Gastroesophageal sphincter (tissue), 4 donors: ENCODE measurements at regions not wholly inside any gene's neighbourhood (a gene's known extent, or its start where the extent isn't known, plus 50 kb on each side); places are given as distances from the start of the nearest gene placed in this dataset.

Source experiments
- ATAC-seq: fragments of 150-250 bp; one replicate; pipeline ENCODE4 v1.9.1; 2016; ENCODE audit warnings: mild to moderate bottlenecking, moderate library complexity
- H3K27ac ChIP-seq, 4 donors: fragments of 200-600 bp; sonication (generic) in 3 of 4; 1 replicate in 3 of 4; 2 replicates in 1 of 4; pipeline ENCODE4 v1.5.1; 2016 to 2019
- H3K27me3 ChIP-seq: fragments of 200-600 bp; sonication (generic); one replicate; pipeline ENCODE4 v1.5.1; 2019
- H3K36me3 ChIP-seq, 2 donors: fragments of 200-600 bp; sonication (generic); one replicate each; pipeline ENCODE4 v1.5.1; 2019; ENCODE audit warnings: control low read depth in 1 of 2
- H3K4me1 ChIP-seq, 3 donors: fragments of 200-600 bp; sonication (generic); 1 replicate in 2 of 3; 2 replicates in 1 of 3; pipeline ENCODE4 v1.5.1; 2016 to 2019; ENCODE audit warnings: control low read depth in 2 of 3
- H3K4me3 ChIP-seq, 2 donors: fragments of 200-600 bp; sonication (generic); one replicate each; pipeline ENCODE4 v1.5.1; 2019; ENCODE audit warnings: mild to moderate bottlenecking in 1 of 2, moderate library complexity in 1 of 2
- H3K9me3 ChIP-seq, 3 donors: fragments of 200-600 bp; sonication (generic); one replicate each; pipeline ENCODE4 v1.5.1; 2017 to 2019; ENCODE audit warnings: control low read depth in 2 of 3
- EP300 ChIP-seq: sonication (generic); formaldehyde crosslinking; IDR thresholded peaks from one replicate; pipeline ENCODE4 v1.6.1; 2017; ENCODE audit warnings: antibody characterized with exemption, mild to moderate bottlenecking
- POLR2A ChIP-seq, 2 donors: fragments of 450-650 bp; IDR thresholded peaks; one replicate each; pipeline ENCODE4 v1.6.1; 2017; ENCODE audit warnings: antibody characterized with exemption in 2 of 2, mild to moderate bottlenecking in 2 of 2, moderate library complexity in 1 of 2
- POLR2AphosphoS5 ChIP-seq: sonication (generic); formaldehyde crosslinking; IDR thresholded peaks from one replicate; pipeline ENCODE4 v1.6.1; 2017; ENCODE audit warnings: antibody characterized with exemption
- WGBS, 2 donors: methylation state at CpG; one replicate each; pipeline ENCODE4 v1.1.5; 2018; ENCODE audit warnings: low coverage in 1 of 2; 5-methylcytosine and 5-hydroxymethylcytosine counted together
- TF ChIP-seq, protein P1 (sequence below), 4 experiments: fragments of 200-600 bp in 2 of 4; fragments of 450-650 bp in 2 of 4; sonication (generic) in 1 of 4; IDR thresholded peaks; one replicate each; pipeline ENCODE4 v1.5.1; 2017 to 2019; ENCODE audit warnings: antibody characterized with exemption in 4 of 4, mild to moderate bottlenecking in 2 of 4, moderate library complexity in 2 of 4

DNA sequence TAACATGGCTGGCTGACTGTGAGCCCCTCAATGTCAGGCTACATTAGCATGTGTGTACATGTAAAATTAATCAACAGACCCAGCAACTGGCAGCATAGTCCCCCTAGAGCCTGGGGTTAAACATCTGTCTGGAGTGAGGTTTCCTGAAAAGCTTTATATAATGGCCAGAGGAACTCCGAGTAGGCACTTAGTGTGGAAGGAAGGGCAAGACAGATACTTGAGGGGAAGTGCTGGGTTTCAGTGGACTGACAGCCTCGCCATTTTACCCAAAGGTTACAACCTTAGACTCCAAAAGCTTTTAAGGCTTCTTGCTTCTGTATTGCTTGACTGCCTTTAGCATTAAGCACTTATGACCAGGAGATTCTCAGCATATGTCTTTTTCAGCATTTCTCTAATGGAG lies 430.8 kb downstream of the FLRT2 start:
- H3K4me1 ChIP-seq: no peaks in the 10 kb centered on the region
- TF ChIP-seq POLR2A (IDR thresholded peaks at IDR 0.05) (no peak), POLR2AphosphoS5 (no peak)
- ATAC-seq: no peak
- H3K36me3 ChIP-seq: no peaks in the 10 kb centered on the region
- WGBS, 2 donors: 25 to 45% methylated on average over 2 of the region's 2 CpGs
- no peak overlapping the region for H3K27ac ChIP-seq
- H3K4me3 ChIP-seq: no peak overlapping the region
- H3K9me3 ChIP-seq: no peaks in the 10 kb centered on the region
- H3K27me3 ChIP-seq: no peaks in the 10 kb centered on the region

- 77 to 80% methylated on average over 3 of the region's 3 CpGs for WGBS, 2 donors
- H3K4me1 ChIP-seq: no peaks in the 10 kb centered on the region
- no peak for ATAC-seq
- no peak for TF ChIP-seq EP300
- TF ChIP-seq, protein P1, sequence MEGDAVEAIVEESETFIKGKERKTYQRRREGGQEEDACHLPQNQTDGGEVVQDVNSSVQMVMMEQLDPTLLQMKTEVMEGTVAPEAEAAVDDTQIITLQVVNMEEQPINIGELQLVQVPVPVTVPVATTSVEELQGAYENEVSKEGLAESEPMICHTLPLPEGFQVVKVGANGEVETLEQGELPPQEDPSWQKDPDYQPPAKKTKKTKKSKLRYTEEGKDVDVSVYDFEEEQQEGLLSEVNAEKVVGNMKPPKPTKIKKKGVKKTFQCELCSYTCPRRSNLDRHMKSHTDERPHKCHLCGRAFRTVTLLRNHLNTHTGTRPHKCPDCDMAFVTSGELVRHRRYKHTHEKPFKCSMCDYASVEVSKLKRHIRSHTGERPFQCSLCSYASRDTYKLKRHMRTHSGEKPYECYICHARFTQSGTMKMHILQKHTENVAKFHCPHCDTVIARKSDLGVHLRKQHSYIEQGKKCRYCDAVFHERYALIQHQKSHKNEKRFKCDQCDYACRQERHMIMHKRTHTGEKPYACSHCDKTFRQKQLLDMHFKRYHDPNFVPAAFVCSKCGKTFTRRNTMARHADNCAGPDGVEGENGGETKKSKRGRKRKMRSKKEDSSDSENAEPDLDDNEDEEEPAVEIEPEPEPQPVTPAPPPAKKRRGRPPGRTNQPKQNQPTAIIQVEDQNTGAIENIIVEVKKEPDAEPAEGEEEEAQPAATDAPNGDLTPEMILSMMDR (IDR thresholded peaks at IDR 0.05): no peak
- TF ChIP-seq POLR2AphosphoS5: no peak
- TF ChIP-seq POLR2A (IDR thresholded peaks at IDR 0.05): no peak
- H3K27ac ChIP-seq: no peak overlapping the region
- H3K36me3 ChIP-seq: no peaks in the 10 kb centered on the region
- no peaks in the 10 kb centered on the region for H3K9me3 ChIP-seq
- H3K27me3 ChIP-seq: no peaks in the 10 kb centered on the region
- no peak overlapping the region for H3K4me3 ChIP-seq
Observed at GRCh38 chr14:85959063-85959462, 429.1 kb downstream of the FLRT2 start.

DNA sequence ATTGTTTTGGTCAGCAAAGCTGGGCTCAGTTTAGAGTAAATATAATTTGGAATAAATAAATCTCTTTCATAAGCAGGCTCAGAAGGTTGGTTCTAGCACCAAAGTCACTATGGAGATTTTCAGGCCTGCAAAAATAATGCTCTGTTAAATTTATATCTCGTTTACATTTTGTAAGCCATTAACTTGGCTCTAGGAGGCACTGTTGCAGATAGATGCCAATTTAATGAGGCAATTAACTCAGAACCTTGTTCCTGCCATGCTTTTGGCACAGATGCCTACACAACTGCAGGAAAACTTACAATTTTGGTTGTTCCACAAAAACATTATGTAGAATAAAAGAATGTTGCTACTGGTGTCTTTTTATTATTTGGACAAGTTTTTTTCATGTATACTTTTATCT lies 428.1 kb downstream of the FLRT2 start:
- Histone ChIP-seq H3K36me3 (no peaks in the 10 kb centered on the region), H3K27me3 (no peaks in the 10 kb centered on the region), H3K27ac (no peak overlapping the region), H3K9me3 (no peaks in the 10 kb centered on the region), H3K4me3 (no peak overlapping the region), H3K4me1 (no peaks in the 10 kb centered on the region)
- 36 to 59% methylated on average over 1 of the region's 1 CpG for WGBS, 2 donors
- TF ChIP-seq POLR2A (IDR thresholded peaks at IDR 0.05) (no peak), EP300 (no peak), POLR2AphosphoS5 (no peak)
- TF ChIP-seq, protein P1 (IDR thresholded peaks at IDR 0.05): no peak
- ATAC-seq: no peak

- WGBS, 2 donors: 64 to 69% methylated on average over 3 of the region's 3 CpGs
- H3K36me3 ChIP-seq: no peaks in the 10 kb centered on the region
- TF ChIP-seq POLR2AphosphoS5: no peak
- TF ChIP-seq POLR2A (IDR thresholded peaks at IDR 0.05): no peak
- TF ChIP-seq, protein P1 (IDR thresholded peaks at IDR 0.05): no peak
- no peak overlapping the region for H3K4me3 ChIP-seq
- H3K27ac ChIP-seq: no peak overlapping the region
- H3K4me1 ChIP-seq: no peaks in the 10 kb centered on the region
- ATAC-seq: no peak
- no peaks in the 10 kb centered on the region for H3K9me3 ChIP-seq
- H3K27me3 ChIP-seq: no peaks in the 10 kb centered on the region
Observed at GRCh38 chr14:85953265-85953664, 423.3 kb downstream of the FLRT2 start.

DNA sequence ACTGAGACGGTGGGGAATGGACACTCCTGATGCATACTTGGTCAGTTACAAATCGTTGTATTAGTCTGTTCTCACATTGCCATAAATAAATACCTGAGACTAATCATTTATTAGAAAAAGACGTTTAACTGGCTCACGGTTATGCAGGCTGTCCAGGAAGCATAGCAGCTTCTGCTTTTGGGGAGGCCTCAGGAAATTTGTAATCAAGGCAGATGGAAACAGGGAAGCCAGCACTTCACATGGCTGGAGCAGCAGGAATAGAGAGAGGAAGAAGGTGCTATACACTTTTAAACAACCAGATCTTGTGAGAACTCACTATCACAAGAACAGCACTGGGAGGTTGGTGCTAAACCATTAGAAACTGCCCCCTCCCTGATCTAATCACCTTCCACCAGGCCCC lies 418.2 kb downstream of the FLRT2 start:
- WGBS, 2 donors: 32 to 38% methylated on average over 4 of the region's 4 CpGs
- no peak for ATAC-seq

DNA sequence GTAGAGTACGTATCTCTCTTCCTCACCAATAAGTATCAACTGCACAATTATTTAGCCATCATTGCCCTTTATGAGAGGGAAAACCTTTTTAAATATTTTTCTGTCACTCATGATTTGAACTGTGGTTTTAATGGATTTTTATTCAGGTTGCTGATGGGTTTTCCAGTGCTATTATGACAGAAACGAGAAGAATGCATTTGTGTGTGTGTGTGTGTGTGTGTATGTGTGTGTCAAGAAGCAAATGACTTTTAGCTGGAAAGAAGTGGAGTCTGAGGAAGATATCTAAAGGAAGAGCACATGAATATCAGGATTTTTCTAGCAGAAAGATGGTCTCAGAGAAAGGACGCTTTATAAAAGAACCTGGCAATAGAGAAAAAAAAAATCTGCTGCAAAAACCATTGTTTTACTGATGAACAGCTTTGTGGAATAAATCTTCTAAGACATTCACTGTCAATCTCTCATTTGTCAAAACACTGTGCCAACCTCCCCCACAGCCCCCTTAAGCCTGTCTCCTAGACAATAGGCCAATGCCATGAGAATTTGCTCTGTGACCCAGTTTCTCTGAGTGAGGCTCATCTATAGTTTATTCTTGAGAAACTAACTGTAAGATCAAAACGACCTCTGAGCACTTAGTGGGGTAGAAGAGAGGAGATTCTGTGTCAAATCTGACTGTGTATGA lies 417.7 kb downstream of the FLRT2 start:
- no peak for ATAC-seq
- no peaks in the 10 kb centered on the region for H3K27me3 ChIP-seq
- WGBS, 2 donors: 53% methylated on average over 4 of the region's 4 CpGs
- no peak overlapping the region for H3K4me3 ChIP-seq
- no peaks in the 10 kb centered on the region for H3K4me1 ChIP-seq
- no peak for TF ChIP-seq POLR2A (IDR thresholded peaks at IDR 0.05)
- H3K27ac ChIP-seq: no peak overlapping the region
- no peaks in the 10 kb centered on the region for H3K36me3 ChIP-seq
- no peaks in the 10 kb centered on the region for H3K9me3 ChIP-seq

More for the DNA sequence above, 418.2 kb downstream of the FLRT2 start:
- Histone ChIP-seq H3K36me3 (no peaks in the 10 kb centered on the region), H3K27me3 (no peaks in the 10 kb centered on the region), H3K4me3 (no peak overlapping the region), H3K27ac (no peak overlapping the region), H3K4me1 (no peaks in the 10 kb centered on the region), H3K9me3 (no peaks in the 10 kb centered on the region)
- no peak for TF ChIP-seq POLR2A (IDR thresholded peaks at IDR 0.05)
